CD1c-positive myeloid dendritic cell (primary cell): ENCODE measurements at regions not wholly inside any gene's neighbourhood (a gene's known extent, or its start where the extent isn't known, plus 50 kb on each side); places are given as distances from the start of the nearest gene placed in this dataset.
"Not testable (repeated sequence)": the region's sequence is repeated elsewhere in the genome, so short reads cannot be mapped to it uniquely, and the experiment has no call there.

Experiments
- DNase-seq: peaks from one replicate; pipeline ENCODE4 v3.0.0-alpha.2; 2016; ENCODE audit errors: extremely low spot score

DNA sequence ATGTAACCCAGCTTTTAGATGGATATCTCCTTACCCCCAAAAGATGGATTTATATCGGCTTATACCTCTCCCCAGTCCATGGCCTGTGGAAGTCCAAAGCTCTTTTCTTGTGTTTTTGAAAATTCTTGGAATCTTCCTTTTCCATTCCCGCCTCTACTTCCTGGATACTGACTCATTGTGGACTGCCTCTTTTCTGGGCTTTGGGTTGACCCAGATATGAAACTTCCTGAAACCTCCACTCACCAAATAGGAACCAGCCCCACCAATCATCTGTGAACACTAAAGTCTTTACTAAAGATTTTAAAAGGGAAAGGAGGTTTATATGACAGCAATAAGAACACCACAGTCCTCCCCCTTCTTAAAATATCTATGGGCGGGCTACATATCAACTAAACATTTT lies 163.4 kb upstream of the SYN3 start:
- DNase-seq: no peak

GRCh38 chr22:33220476-33221080 lies 162.4 kb upstream of the SYN3 start:
- DNase-seq: no peak

GRCh38 chr22:33219648-33220384 lies 161.6 kb upstream of the SYN3 start:
- DNase-seq: no peak

- no peak for DNase-seq
Observed at GRCh38 chr22:33213383-33214075, 155.3 kb upstream of the SYN3 start.

GRCh38 chr22:33209930-33210784 lies 152.0 kb upstream of the SYN3 start:
- DNase-seq: peak; percentile 20

DNA sequence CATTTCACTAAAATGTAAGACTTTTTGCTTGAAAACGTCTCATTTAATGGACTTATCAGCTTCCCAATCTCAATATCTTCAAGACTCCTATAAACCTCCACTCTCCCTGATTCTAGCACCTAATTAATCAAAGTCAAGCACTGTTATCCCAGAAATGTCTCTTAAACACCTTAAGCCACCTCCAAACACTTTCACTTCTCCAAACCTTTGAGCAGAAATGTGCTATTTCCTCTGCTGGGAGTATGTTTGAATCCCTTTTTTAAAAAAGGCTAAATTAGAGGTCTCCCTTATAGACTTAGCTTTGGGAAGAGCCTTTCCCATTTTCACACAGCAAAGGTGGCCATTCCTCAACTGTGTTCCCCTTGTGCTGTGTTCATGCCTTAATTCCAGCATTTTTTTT lies 146.2 kb upstream of the SYN3 start:
- DNase-seq: no peak

DNA sequence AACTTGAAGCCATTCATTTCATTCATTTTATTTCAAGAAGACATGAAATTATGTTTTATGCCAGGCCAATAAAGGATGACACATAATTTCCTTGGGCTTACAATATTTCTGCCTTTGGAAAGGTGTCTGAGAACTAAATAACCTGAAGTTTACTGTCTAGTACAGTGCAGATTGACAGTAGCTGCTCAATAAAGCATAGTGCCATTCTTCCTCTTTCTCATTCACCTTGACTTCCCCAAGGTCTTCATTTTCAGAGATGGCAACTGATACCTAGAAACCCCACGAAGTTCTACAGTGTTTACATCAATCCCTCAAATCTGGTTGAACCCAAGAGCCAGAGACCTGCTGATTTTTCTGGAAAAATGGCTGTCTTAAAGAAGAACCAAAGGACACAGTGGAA lies 144.3 kb upstream of the SYN3 start:
- DNase-seq: no peak

- DNase-seq: no peak
Observed at GRCh38 chr22:33194529-33195077, 136.4 kb upstream of the SYN3 start.

- DNase-seq: no peak
Observed at GRCh38 chr22:33192156-33192555, 134.0 kb upstream of the SYN3 start.

GRCh38 chr22:33188326-33188725 lies 130.1 kb upstream of the SYN3 start:
- DNase-seq: no peak

DNA sequence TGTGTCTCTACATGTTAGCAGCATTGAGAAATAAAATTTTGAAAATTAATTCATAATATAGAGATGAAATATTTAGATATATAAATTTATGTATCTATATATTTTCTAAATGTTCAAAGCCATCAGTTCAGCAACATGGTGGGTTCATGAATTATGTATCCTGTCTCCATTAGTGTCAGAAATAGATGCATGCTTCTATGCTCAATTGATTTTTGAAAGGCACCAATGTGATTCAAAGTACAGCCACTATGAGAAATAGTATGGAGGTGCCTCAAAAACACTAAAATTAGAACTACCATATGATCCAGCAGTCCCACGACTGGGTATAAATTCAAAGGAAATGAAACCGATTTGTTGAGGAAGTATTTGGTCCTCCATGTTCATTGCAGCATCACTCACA lies 128.6 kb upstream of the SYN3 start:
- DNase-seq: no peak

DNA sequence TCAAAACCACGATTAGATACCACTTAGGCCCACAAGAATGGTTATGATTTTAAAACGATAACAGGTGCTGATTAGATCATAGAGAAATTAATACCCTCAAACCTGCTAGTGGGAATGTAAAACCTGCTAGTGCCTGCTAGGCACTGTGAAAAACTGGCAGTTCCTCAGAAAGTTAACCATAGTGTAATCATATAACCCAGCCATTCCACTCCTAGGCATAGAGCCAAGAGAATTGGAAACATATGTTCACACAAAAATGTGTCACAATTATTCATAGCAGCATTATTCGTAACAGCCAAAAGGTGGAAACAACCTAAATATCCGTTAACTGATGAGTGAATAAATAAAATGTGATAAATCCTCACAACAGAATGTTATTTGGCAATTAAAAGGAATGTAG lies 122.2 kb upstream of the SYN3 start:
- DNase-seq: no peak

DNA sequence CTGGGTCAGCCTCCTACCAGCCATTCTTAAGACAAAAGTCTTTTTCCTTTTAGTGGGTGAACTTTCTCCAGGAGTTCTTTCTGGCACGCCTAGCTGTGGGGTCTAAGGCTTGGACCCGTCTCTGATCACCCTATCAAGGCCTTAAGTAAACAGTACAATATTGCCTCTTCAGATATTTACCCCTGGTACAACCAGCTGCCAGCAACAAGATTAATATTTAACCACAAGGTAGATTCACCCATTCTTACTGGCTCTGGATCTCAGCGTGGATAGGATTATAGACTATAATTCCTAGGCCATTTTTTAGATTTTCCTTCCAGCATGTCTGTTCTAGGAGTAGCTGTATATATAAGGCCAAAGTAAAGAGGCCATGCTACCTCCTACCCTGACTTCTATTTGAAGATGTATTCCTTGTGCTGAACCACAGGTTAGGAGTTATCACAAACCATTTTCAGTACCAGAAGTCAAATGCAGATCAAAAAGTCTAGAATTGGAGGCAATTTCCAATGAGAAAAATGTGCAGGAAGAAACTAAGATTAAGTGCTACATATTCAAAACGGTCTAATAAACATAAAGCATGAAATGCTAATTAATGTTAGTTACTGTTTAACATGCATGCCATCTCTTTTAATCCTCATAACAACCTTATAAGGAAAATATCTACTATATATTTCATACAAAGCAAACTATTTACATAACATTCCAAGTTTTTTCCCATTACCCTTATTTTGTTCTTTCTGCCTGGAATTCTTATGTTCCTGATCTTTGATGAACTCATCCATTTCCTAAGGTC lies 110.0 kb upstream of the SYN3 start:
- DNase-seq: no peak

- no peak for DNase-seq
Observed at GRCh38 chr22:33166206-33166605, 108.0 kb upstream of the SYN3 start.

DNA sequence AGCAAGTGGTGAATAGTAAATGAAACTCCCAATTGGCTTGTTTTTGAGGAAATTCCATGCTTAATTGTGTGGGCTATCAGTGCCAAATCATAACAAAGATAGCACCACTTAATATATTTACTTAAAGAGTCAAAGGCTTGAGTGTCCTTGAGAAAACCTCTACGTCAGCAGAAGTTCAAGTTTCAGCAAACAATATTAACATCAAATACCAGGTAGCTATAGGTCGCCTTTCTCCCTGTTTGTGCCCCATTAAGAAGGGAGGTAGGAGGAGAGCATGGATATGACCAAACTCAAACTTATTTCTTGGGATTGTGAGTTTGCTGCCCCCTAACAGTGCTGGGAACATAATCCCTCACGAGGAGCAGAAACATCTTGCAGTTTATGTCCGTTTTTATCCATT lies 105.6 kb upstream of the SYN3 start:
- DNase-seq: no peak

GRCh38 chr22:33162196-33162595 lies 104.0 kb upstream of the SYN3 start:
- DNase-seq: no peak

- no peak for DNase-seq
Observed at GRCh38 chr22:33160525-33160924, 102.3 kb upstream of the SYN3 start.

GRCh38 chr22:33154967-33155366 lies 96.8 kb upstream of the SYN3 start:
- not testable (repeated sequence) for DNase-seq

GRCh38 chr22:33149611-33150010 lies 91.4 kb upstream of the SYN3 start:
- DNase-seq: no peak

- no peak for DNase-seq
Observed at GRCh38 chr22:33144721-33145120, 86.5 kb upstream of the SYN3 start.
